ENCODE measurements at regions not wholly inside any gene's neighbourhood (a gene's known extent, or its start where the extent isn't known, plus 50 kb on each side); places are given as distances from the start of the nearest gene placed in this dataset.

DNA sequence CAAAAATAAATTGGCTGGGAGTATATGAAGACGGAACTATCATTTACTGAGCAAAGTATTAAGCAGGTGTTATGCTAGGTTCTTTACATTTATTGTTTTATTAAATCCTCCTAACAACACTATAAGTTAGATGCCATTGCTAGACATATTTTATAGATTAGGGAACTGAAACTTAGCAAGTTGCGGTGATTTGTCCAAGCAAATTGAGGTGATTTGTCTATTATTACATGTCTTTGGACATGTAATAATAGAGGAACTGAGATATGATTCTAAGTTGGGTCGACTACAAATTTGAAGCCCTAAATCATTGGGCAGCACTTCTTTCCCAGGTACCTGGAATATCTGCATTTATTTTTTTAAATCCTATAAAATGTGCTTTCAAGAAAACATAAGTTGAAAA lies 429.9 kb downstream of the GABRG2 start:
- intact Hi-C loops (cut with micrococcal nuclease; ENCODE audit: unreplicated experiment) = no loop called here
- no peaks in the 10 kb centered on the region for H3K4me1 ChIP-seq
- H3K27me3 Mint-ChIP-seq (ENCODE audit: insufficient read depth, unreplicated experiment) = no peaks in the 10 kb centered on the region
- TF ChIP-seq, protein P1, sequence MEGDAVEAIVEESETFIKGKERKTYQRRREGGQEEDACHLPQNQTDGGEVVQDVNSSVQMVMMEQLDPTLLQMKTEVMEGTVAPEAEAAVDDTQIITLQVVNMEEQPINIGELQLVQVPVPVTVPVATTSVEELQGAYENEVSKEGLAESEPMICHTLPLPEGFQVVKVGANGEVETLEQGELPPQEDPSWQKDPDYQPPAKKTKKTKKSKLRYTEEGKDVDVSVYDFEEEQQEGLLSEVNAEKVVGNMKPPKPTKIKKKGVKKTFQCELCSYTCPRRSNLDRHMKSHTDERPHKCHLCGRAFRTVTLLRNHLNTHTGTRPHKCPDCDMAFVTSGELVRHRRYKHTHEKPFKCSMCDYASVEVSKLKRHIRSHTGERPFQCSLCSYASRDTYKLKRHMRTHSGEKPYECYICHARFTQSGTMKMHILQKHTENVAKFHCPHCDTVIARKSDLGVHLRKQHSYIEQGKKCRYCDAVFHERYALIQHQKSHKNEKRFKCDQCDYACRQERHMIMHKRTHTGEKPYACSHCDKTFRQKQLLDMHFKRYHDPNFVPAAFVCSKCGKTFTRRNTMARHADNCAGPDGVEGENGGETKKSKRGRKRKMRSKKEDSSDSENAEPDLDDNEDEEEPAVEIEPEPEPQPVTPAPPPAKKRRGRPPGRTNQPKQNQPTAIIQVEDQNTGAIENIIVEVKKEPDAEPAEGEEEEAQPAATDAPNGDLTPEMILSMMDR (IDR thresholded peaks at IDR 0.05; ENCODE audit: insufficient read depth in 1 of 2, low read depth in 1 of 2, low read length in 1 of 2, severe bottlenecking in 1 of 2, unreplicated experiment in 1 of 2) = no peak
- no peak overlapping the region for H3K27ac Mint-ChIP-seq (ENCODE audit: unreplicated experiment)
- DNase-seq = no peak
- no TSS peak for BruUV-seq (replicated peaks)
- no peaks in the 10 kb centered on the region for H3K9me3 Mint-ChIP-seq (ENCODE audit: unreplicated experiment)
- CTCF ChIA-PET = no interaction called here
- POLR2A ChIA-PET = no interaction called here
- no peak overlapping the region for H3K4me3 ChIP-seq (ENCODE audit: low read depth, low read length)
- H3K4me3 Mint-ChIP-seq (ENCODE audit: unreplicated experiment) = no peak overlapping the region
- no peaks in the 10 kb centered on the region for H3K36me3 ChIP-seq (ENCODE audit: control insufficient read depth, insufficient read depth, low read length)
- H3K36me3 Mint-ChIP-seq (ENCODE audit: insufficient read depth, unreplicated experiment) = no peaks in the 10 kb centered on the region
- no peaks in the 10 kb centered on the region for H3K27me3 ChIP-seq (replicated peaks; ENCODE audit: control insufficient read depth, insufficient read depth, low read length)
- H3K4me1 Mint-ChIP-seq (ENCODE audit: low read depth, unreplicated experiment) = no peaks in the 10 kb centered on the region
- no peaks in the 10 kb centered on the region for H3K9me3 ChIP-seq

GRCh38 chr5:162502780-162503179 lies 435.2 kb downstream of the GABRG2 start:
- CTCF ChIA-PET = no interaction called here
- TF ChIP-seq, protein P1 (IDR thresholded peaks at IDR 0.05; ENCODE audit: insufficient read depth in 1 of 2, low read depth in 1 of 2, low read length in 1 of 2, severe bottlenecking in 1 of 2, unreplicated experiment in 1 of 2) = no peak
- no peak for DNase-seq
- POLR2A ChIA-PET = no interaction called here
- Histone ChIP-seq H3K36me3 (ENCODE audit: control insufficient read depth, insufficient read depth, low read length) (no peaks in the 10 kb centered on the region), H3K27me3 (replicated peaks; ENCODE audit: control insufficient read depth, insufficient read depth, low read length) (no peaks in the 10 kb centered on the region), H3K9me3 (no peaks in the 10 kb centered on the region), H3K4me3 (ENCODE audit: low read depth, low read length) (no peak overlapping the region), H3K4me1 (no peaks in the 10 kb centered on the region)
- Mint-ChIP-seq H3K27me3 (ENCODE audit: insufficient read depth, unreplicated experiment) (no peaks in the 10 kb centered on the region), H3K36me3 (ENCODE audit: insufficient read depth, unreplicated experiment) (no peaks in the 10 kb centered on the region), H3K4me1 (ENCODE audit: low read depth, unreplicated experiment) (no peaks in the 10 kb centered on the region), H3K9me3 (ENCODE audit: unreplicated experiment) (no peaks in the 10 kb centered on the region), H3K27ac (ENCODE audit: unreplicated experiment) (no peak overlapping the region), H3K4me3 (ENCODE audit: unreplicated experiment) (no peak overlapping the region)
- BruUV-seq (replicated peaks) = no TSS peak
- intact Hi-C loops (cut with micrococcal nuclease; ENCODE audit: unreplicated experiment) = no loop called here

- no peak overlapping the region for H3K4me3 ChIP-seq (ENCODE audit: low read depth, low read length)
- Mint-ChIP-seq H3K27me3 (ENCODE audit: insufficient read depth, unreplicated experiment) (no peaks in the 10 kb centered on the region), H3K4me1 (ENCODE audit: low read depth, unreplicated experiment) (no peaks in the 10 kb centered on the region), H3K27ac (ENCODE audit: unreplicated experiment) (no peak overlapping the region), H3K36me3 (ENCODE audit: insufficient read depth, unreplicated experiment) (no peaks in the 10 kb centered on the region), H3K4me3 (ENCODE audit: unreplicated experiment) (no peak overlapping the region), H3K9me3 (ENCODE audit: unreplicated experiment) (no peaks in the 10 kb centered on the region)
- intact Hi-C loops (cut with micrococcal nuclease; ENCODE audit: unreplicated experiment) = no loop called here
- TF ChIP-seq, protein P1 (IDR thresholded peaks at IDR 0.05; ENCODE audit: insufficient read depth in 1 of 2, low read depth in 1 of 2, low read length in 1 of 2, severe bottlenecking in 1 of 2, unreplicated experiment in 1 of 2) = no peak
- ChIA-PET POLR2A (no interaction called here), CTCF (no interaction called here)
- H3K36me3 ChIP-seq (ENCODE audit: control insufficient read depth, insufficient read depth, low read length) = no peaks in the 10 kb centered on the region
- DNase-seq = no peak
- no peaks in the 10 kb centered on the region for H3K27me3 ChIP-seq (replicated peaks; ENCODE audit: control insufficient read depth, insufficient read depth, low read length)
- H3K4me1 ChIP-seq = no peaks in the 10 kb centered on the region
- no TSS peak for BruUV-seq (replicated peaks)
- H3K9me3 ChIP-seq = no peaks in the 10 kb centered on the region
Observed at GRCh38 chr5:162503796-162504195, 436.2 kb downstream of the GABRG2 start.

Data from Caco-2 (cell line).